A549 (cell line): ENCODE measurements at regions not wholly inside any gene's neighbourhood (a gene's known extent, or its start where the extent isn't known, plus 50 kb on each side); places are given as distances from the start of the nearest gene placed in this dataset.

Source experiments
- ATAC-seq, 2 experiments: fragments of 200-7000 bp in 1 of 2; fragments of >200 bp in 1 of 2; cut with Nextera tagmentation in 1 of 2; cut with Tn5 transposase in 1 of 2; 3 replicates each; pipeline versions ENCODE4 v1.8.0 to v1.9.1; 2018 to 2020; ENCODE audit warnings: mild to moderate bottlenecking in 1 of 2, moderate library complexity in 1 of 2
- CTCF ChIA-PET: fragments of 300-600 bp; sonication (Branson Sonifier 250); formaldehyde crosslinking; extraction: SDS; loops from one replicate; lab custom pipeline; 2021; ENCODE audit warnings: antibody characterized with exemption, inconsistent platforms; lab: Yijun Ruan, JAX
- POLR2A ChIA-PET: fragments of 350-600 bp; formaldehyde crosslinking; extraction: SDS; loops from one replicate; lab custom pipeline; 2021; ENCODE audit warnings: antibody characterized with exemption, inconsistent platforms; lab: Yijun Ruan, JAX
- DNase-seq, 2 experiments: peaks; one replicate each; pipeline versions ENCODE4 v3.0.0 to v3.0.0-alpha.2; 2011 to 2016; ENCODE audit warnings: low read depth in 1 of 2, low spot score in 1 of 2
- FAIRE-seq: peaks from 2 replicates; lab custom pipeline; 2011; peaks lifted over from hg19 to GRCh38; lab: Jason Lieb, UNC
- H3K27ac ChIP-seq, 2 experiments: fragments of >200 bp; sonication (Bioruptor Twin); formaldehyde crosslinking; 3 replicates each; pipeline ENCODE4 v1.5.1; 2016 to 2017
- H3K4me1 ChIP-seq: fragments of >200 bp; sonication (Bioruptor Twin); formaldehyde crosslinking; 3 replicates; pipeline ENCODE4 v1.6.1; 2016
- H3K4me2 ChIP-seq: fragments of >200 bp; sonication (Bioruptor Twin); formaldehyde crosslinking; 3 replicates; pipeline ENCODE4 v1.6.1; 2016
- H3K4me3 ChIP-seq: fragments of >200 bp; sonication (Bioruptor Twin); formaldehyde crosslinking; 3 replicates; pipeline ENCODE4 v1.5.1; 2016
- H3K9me3 ChIP-seq: fragments of >200 bp; sonication (Bioruptor Twin); formaldehyde crosslinking; 3 replicates; pipeline ENCODE4 v1.6.1; 2016
- BCL3 ChIP-seq: fragments of >200 bp; sonication (Bioruptor Twin); formaldehyde crosslinking; IDR thresholded peaks from 3 replicates; pipeline ENCODE4 v1.6.1; 2016
- CBX2 ChIP-seq: fragments of 200-600 bp; sonication (generic); IDR thresholded peaks from 2 replicates; pipeline ENCODE4 v1.6.1; 2016; ENCODE audit warnings: low read depth, mild to moderate bottlenecking, borderline replicate concordance
- CEBPB ChIP-seq, 2 experiments: fragments of >200 bp in 1 of 2; sonication (Bioruptor Twin) in 1 of 2; formaldehyde crosslinking in 1 of 2; IDR thresholded peaks; 2 replicates each; pipeline ENCODE4 v1.6.1; 2012 to 2016
- E2F6 ChIP-seq: IDR thresholded peaks from 2 replicates; pipeline ENCODE4 v1.6.1; 2012; ENCODE audit warnings: low read depth, borderline replicate concordance
- EP300 ChIP-seq, 2 experiments: fragments of >200 bp; sonication (Bioruptor Twin); formaldehyde crosslinking; IDR thresholded peaks; 2 replicates in 1 of 2; 3 replicates in 1 of 2; pipeline ENCODE4 v1.6.1; 2016 to 2017
- FOSB ChIP-seq: fragments of 250-450 bp; sonication (Bioruptor Pico); IDR thresholded peaks from 2 replicates; pipeline ENCODE4 v1.5.0; 2020; ENCODE audit warnings: mild to moderate bottlenecking, moderate library complexity
- HOXA7 ChIP-seq: fragments of 250-450 bp; sonication (Bioruptor Pico); IDR thresholded peaks from 2 replicates; pipeline ENCODE4 v1.5.0; 2020; ENCODE audit warnings: mild to moderate bottlenecking, moderate library complexity
- NFE2L2 ChIP-seq: fragments of 150-350 bp; conservative IDR thresholded peaks from 2 replicates; pipeline ENCODE4 v1.6.1; 2014; ENCODE audit warnings: low read length
- NPAS2 ChIP-seq: fragments of 250-450 bp; sonication (Bioruptor Pico); IDR thresholded peaks from 2 replicates; pipeline ENCODE4 v1.8.0; 2022; ENCODE audit warnings: mild to moderate bottlenecking, moderate library complexity, borderline replicate concordance
- PHF8 ChIP-seq: fragments of 200-600 bp; sonication (generic); IDR thresholded peaks from 2 replicates; pipeline ENCODE4 v1.6.1; 2016; ENCODE audit warnings: low read depth, mild to moderate bottlenecking, antibody characterized with exemption, moderate library complexity, borderline replicate concordance
- POLR2A ChIP-seq: IDR thresholded peaks from 2 replicates; pipeline ENCODE4 v1.6.1; 2012; ENCODE audit warnings: mild to moderate bottlenecking, low read length
- RARB ChIP-seq: fragments of 250-450 bp; sonication (Bioruptor Pico); IDR thresholded peaks from 2 replicates; pipeline ENCODE4 v1.8.0; 2021; ENCODE audit warnings: mild to moderate bottlenecking, moderate library complexity
- SMC3 ChIP-seq: fragments of >200 bp; sonication (Bioruptor Twin); formaldehyde crosslinking; IDR thresholded peaks from 3 replicates; pipeline ENCODE4 v1.6.1; 2018; ENCODE audit warnings: inconsistent platforms
- USF2 ChIP-seq: fragments of 450-650 bp; IDR thresholded peaks from 2 replicates; pipeline ENCODE4 v1.6.1; 2014; ENCODE audit warnings: antibody characterized with exemption
- WGBS: methylation state at CpG from one replicate; pipeline ENCODE4 v1.1.6; 2017; ENCODE audit errors: missing lambda C conversion rate; 5-methylcytosine and 5-hydroxymethylcytosine counted together
- TF ChIP-seq, protein P1 (sequence below): fragments of >200 bp; sonication (Bioruptor Twin); formaldehyde crosslinking; IDR thresholded peaks from 2 replicates; pipeline ENCODE4 v1.6.1; 2016
- TF ChIP-seq, protein P2 (sequence below): fragments of 200-600 bp; sonication (generic); IDR thresholded peaks from 2 replicates; pipeline ENCODE4 v1.6.1; 2016; ENCODE audit warnings: antibody characterized with exemption, mild to moderate bottlenecking, moderate library complexity

DNA sequence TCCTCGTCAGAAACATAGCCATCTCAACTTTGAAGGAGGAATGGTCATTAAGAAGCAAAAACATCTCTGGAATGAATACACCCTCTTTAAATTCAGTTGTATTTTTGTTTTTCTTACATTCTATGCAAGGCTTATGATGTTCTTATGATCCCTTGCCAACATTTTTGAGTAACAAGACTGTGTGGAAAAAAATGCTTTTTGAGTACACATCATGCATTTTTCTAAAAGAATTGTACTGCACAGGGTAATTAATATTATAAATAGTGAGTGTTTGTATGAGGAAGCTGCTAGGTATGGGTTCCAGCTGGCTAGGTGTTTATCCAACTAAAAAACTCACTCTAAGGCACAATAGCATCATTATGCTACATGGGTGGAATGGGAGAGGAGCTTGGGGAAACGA is 59.0 kb upstream of the SPATS2L start:
- FAIRE-seq (no peak), ATAC-seq (no peak), DNase-seq (no peak)
- Histone ChIP-seq H3K4me1 (no peaks in the 10 kb centered on the region; the same call in 2 of the 3 replicates), H3K9me3 (no peaks in the 10 kb centered on the region), H3K27ac (no peak overlapping the region), H3K4me2 (no peak overlapping the region), H3K4me3 (no peak overlapping the region)
- ChIA-PET CTCF (no interaction called here), POLR2A (no interaction called here)
- TF ChIP-seq EP300 (IDR thresholded peaks at IDR 0.05) (no peak), NPAS2 (CRISPR knock-in tag) (no peak), E2F6 (no peak), HOXA7 (CRISPR knock-in tag) (no peak), CBX2 (no peak), CEBPB (IDR thresholded peaks at IDR 0.05) (no peak)
- TF ChIP-seq, protein P1, sequence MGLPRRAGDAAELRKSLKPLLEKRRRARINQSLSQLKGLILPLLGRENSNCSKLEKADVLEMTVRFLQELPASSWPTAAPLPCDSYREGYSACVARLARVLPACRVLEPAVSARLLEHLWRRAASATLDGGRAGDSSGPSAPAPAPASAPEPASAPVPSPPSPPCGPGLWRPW: no peak
- WGBS: 74% methylated on average over 2 of the region's 2 CpGs

- WGBS: 64% methylated on average over 8 of the region's 8 CpGs
- ChIA-PET POLR2A (no interaction called here), CTCF (interaction anchor here (0.8 kb wide), 1 partner anchor 93 kb away, joined by 3 read pairs; no protein-coding TSS in a partner anchor)
- H3K4me1 ChIP-seq: peaks cover 8% of the 10 kb centered on the region; the same call in 1 of the 3 replicates
- H3K9me3 ChIP-seq: no peaks in the 10 kb centered on the region
- FAIRE-seq: no peak
- no peak overlapping the region for H3K4me3 ChIP-seq
- DNase-seq: no peak
- TF ChIP-seq BCL3: no peak
- TF ChIP-seq FOSB (CRISPR knock-in tag): no peak
- TF ChIP-seq NFE2L2: no peak
- TF ChIP-seq SMC3: no peak
- no peak for TF ChIP-seq USF2
- no peak for TF ChIP-seq RARB (CRISPR knock-in tag)
- TF ChIP-seq POLR2A: no peak
- TF ChIP-seq, protein P2, sequence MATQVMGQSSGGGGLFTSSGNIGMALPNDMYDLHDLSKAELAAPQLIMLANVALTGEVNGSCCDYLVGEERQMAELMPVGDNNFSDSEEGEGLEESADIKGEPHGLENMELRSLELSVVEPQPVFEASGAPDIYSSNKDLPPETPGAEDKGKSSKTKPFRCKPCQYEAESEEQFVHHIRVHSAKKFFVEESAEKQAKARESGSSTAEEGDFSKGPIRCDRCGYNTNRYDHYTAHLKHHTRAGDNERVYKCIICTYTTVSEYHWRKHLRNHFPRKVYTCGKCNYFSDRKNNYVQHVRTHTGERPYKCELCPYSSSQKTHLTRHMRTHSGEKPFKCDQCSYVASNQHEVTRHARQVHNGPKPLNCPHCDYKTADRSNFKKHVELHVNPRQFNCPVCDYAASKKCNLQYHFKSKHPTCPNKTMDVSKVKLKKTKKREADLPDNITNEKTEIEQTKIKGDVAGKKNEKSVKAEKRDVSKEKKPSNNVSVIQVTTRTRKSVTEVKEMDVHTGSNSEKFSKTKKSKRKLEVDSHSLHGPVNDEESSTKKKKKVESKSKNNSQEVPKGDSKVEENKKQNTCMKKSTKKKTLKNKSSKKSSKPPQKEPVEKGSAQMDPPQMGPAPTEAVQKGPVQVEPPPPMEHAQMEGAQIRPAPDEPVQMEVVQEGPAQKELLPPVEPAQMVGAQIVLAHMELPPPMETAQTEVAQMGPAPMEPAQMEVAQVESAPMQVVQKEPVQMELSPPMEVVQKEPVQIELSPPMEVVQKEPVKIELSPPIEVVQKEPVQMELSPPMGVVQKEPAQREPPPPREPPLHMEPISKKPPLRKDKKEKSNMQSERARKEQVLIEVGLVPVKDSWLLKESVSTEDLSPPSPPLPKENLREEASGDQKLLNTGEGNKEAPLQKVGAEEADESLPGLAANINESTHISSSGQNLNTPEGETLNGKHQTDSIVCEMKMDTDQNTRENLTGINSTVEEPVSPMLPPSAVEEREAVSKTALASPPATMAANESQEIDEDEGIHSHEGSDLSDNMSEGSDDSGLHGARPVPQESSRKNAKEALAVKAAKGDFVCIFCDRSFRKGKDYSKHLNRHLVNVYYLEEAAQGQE: no peak
- no peak for TF ChIP-seq PHF8
- no peak for TF ChIP-seq CEBPB (IDR thresholded peaks at IDR 0.05)
- H3K4me2 ChIP-seq: no peak overlapping the region
- no peak; a peak in 1 of 6 replicates for ATAC-seq
- H3K27ac ChIP-seq: no peak overlapping the region
Observed at GRCh38 chr2:200252265-200253067, 54.0 kb upstream of the SPATS2L start.
